IMR-90 (cell line): ENCODE measurements at regions not wholly inside any gene's neighbourhood (a gene's known extent, or its start where the extent isn't known, plus 50 kb on each side); places are given as distances from the start of the nearest gene placed in this dataset.

Experiments used
- ATAC-seq: fragments of 200-7000 bp; cut with Tn5 transposase; 2 replicates; pipeline ENCODE4 v1.9.1; 2020; ENCODE audit warnings: low read depth, mild to moderate bottlenecking, moderate library complexity
- BruUV-seq: library from RNA; stranded (reverse); fragments of 400-500 nt; replicated peaks from 2 replicates; lab custom pipeline; 2021; lab: Mats Ljungman, UMichigan
- CTCF ChIA-PET: fragments of 300-600 bp; formaldehyde crosslinking; extraction: SDS; loops from one replicate; lab custom pipeline; 2021; ENCODE audit warnings: antibody characterized with exemption; lab: Yijun Ruan, JAX
- POLR2A ChIA-PET: fragments of 300-600 bp; sonication (Branson Sonifier 250); formaldehyde crosslinking; loops from one replicate; lab custom pipeline; 2022; ENCODE audit warnings: antibody characterized with exemption; ENCODE audit not compliant: unreplicated experiment; lab: Charles Lee
- DNase-seq: peaks from one replicate; pipeline ENCODE4 v3.0.0; 2013
- H2AFZ ChIP-seq: replicated peaks from 2 replicates; pipeline ENCODE3; 2013; ENCODE audit warnings: low read length, mild to moderate bottlenecking; ENCODE audit not compliant: poor library complexity
- H2AK5ac ChIP-seq: 2 replicates; pipeline ENCODE4 v1.6.1; 2013; ENCODE audit warnings: low read depth, low read length, inconsistent platforms
- H2AK9ac ChIP-seq: replicated peaks from 2 replicates; pipeline ENCODE3; 2013; ENCODE audit warnings: mild to moderate bottlenecking, low read depth, low read length, moderate library complexity; ENCODE audit not compliant: poor library complexity
- H2BK120ac ChIP-seq: 2 replicates; pipeline ENCODE4 v1.6.1; 2013; ENCODE audit warnings: low read depth, low read length, inconsistent platforms
- H2BK15ac ChIP-seq: 3 replicates; pipeline ENCODE4 v1.6.1; 2013; ENCODE audit warnings: low read depth, low read length, inconsistent platforms
- H2BK20ac ChIP-seq: 2 replicates; pipeline ENCODE4 v1.6.1; 2013; ENCODE audit warnings: low read depth, mild to moderate bottlenecking, inconsistent platforms, low read length, moderate library complexity
- H2BK5ac ChIP-seq: 2 replicates; pipeline ENCODE4 v1.6.1; 2013; ENCODE audit warnings: mild to moderate bottlenecking, low read depth, low read length, inconsistent platforms; ENCODE audit not compliant: poor library complexity, severe bottlenecking
- H3K14ac ChIP-seq: replicated peaks from 2 replicates; pipeline ENCODE4 v1.6.1; 2013; ENCODE audit warnings: low read depth, low read length, inconsistent platforms
- H3K18ac ChIP-seq: 2 replicates; pipeline ENCODE4 v1.6.1; 2013; ENCODE audit warnings: low read depth, low read length, control low read depth
- H3K23ac ChIP-seq: 2 replicates; pipeline ENCODE4 v1.6.1; 2013; ENCODE audit warnings: low read depth, low read length, inconsistent platforms
- H3K27ac ChIP-seq: 2 replicates; pipeline ENCODE4 v1.5.1; 2013; ENCODE audit warnings: mild to moderate bottlenecking, control low read depth, low read length; ENCODE audit not compliant: insufficient read depth
- H3K27me3 ChIP-seq: 2 replicates; pipeline ENCODE4 v1.6.1; 2013; ENCODE audit warnings: low read length; ENCODE audit not compliant: control insufficient read depth, insufficient read depth
- H3K36me3 ChIP-seq: 2 replicates; pipeline ENCODE4 v1.6.1; 2013; ENCODE audit warnings: low read length, mixed read lengths; ENCODE audit not compliant: control insufficient read depth, insufficient read depth
- H3K4ac ChIP-seq: 2 replicates; pipeline ENCODE4 v1.6.1; 2013; ENCODE audit warnings: low read depth, low read length, inconsistent platforms
- H3K4me1 ChIP-seq: 2 replicates; pipeline ENCODE4 v1.6.1; 2013; ENCODE audit warnings: low read length, mixed read lengths; ENCODE audit not compliant: control insufficient read depth, insufficient read depth
- H3K4me2 ChIP-seq: 2 replicates; pipeline ENCODE4 v1.6.1; 2013; ENCODE audit warnings: low read depth, mild to moderate bottlenecking, control low read depth, low read length, moderate library complexity
- H3K4me3 ChIP-seq: 2 replicates; pipeline ENCODE4 v1.5.1; 2013; ENCODE audit warnings: low read depth, mild to moderate bottlenecking, control low read depth, low read length, moderate library complexity; ENCODE audit not compliant: insufficient read depth
- H3K56ac ChIP-seq: 2 replicates; pipeline ENCODE4 v1.6.1; 2013; ENCODE audit warnings: low read length, inconsistent platforms; ENCODE audit not compliant: insufficient read depth; ENCODE audit errors: extremely low read depth
- H3K79me1 ChIP-seq, 2 experiments: 2 replicates each; pipeline ENCODE4 v1.6.1; 2013; ENCODE audit warnings: low read length in 2 of 2, inconsistent platforms in 1 of 2, low read depth in 1 of 2
- H3K9ac ChIP-seq: 2 replicates; pipeline ENCODE4 v1.6.1; 2013; ENCODE audit warnings: low read depth, low read length, control low read depth
- H3K9me1 ChIP-seq: 2 replicates; pipeline ENCODE4 v1.6.1; 2013; ENCODE audit warnings: low read length, inconsistent platforms; ENCODE audit not compliant: insufficient read depth
- H3K9me3 ChIP-seq: 2 replicates; pipeline ENCODE4 v1.6.1; 2013; ENCODE audit warnings: low read length; ENCODE audit not compliant: control insufficient read depth, insufficient read depth
- H4K20me1 ChIP-seq: 2 replicates; pipeline ENCODE4 v1.6.1; 2013; ENCODE audit warnings: low read length, inconsistent platforms; ENCODE audit not compliant: insufficient read depth
- H4K5ac ChIP-seq: 2 replicates; pipeline ENCODE4 v1.6.1; 2013; ENCODE audit warnings: mild to moderate bottlenecking, low read depth, low read length, control low read depth
- H4K8ac ChIP-seq, 2 experiments: 2 replicates each; pipeline ENCODE4 v1.6.1; 2013; ENCODE audit warnings: low read depth in 2 of 2, low read length in 2 of 2, control low read depth in 1 of 2, inconsistent platforms in 1 of 2
- H4K91ac ChIP-seq: 2 replicates; pipeline ENCODE4 v1.6.1; 2013; ENCODE audit warnings: low read depth, low read length, inconsistent platforms; ENCODE audit not compliant: insufficient read depth
- BHLHE40 ChIP-seq: fragments of 150-350 bp; IDR thresholded peaks from 2 replicates; pipeline ENCODE4 v1.6.1; 2016; ENCODE audit warnings: mild to moderate bottlenecking, low read depth, low read length
- SMC3 ChIP-seq: fragments of 150-350 bp; IDR thresholded peaks from 2 replicates; pipeline ENCODE4 v1.6.1; 2016; ENCODE audit warnings: low read depth, mild to moderate bottlenecking, antibody characterized with exemption, low read length, moderate library complexity
- WGBS, 2 experiments: methylation state at CpG; one replicate each; pipeline versions ENCODE4 v1.1.5 to v1.1.7; 2013; ENCODE audit warnings: missing lambda C conversion rate in 2 of 2; ENCODE audit not compliant: insufficient read length in 1 of 2; ENCODE audit errors: extremely low coverage in 2 of 2; 5-methylcytosine and 5-hydroxymethylcytosine counted together
- dilution Hi-C: fragments of 300-500 bp; cut with HindIII; formaldehyde crosslinking; loops from one replicate; pipeline ENCODE4 v1.14.3; 2018; ENCODE audit warnings: low sequenced_read_pairs; ENCODE audit not compliant: unreplicated experiment
- in situ Hi-C: fragments of 300-500 bp; cut with MboI; formaldehyde crosslinking; loops from 3 replicates; pipeline ENCODE4 v1.14.3; 2019; ENCODE audit warnings: low sequenced_read_pairs, inconsistent platforms, mixed read lengths
- intact Hi-C: fragments of 100-400 bp; cut with micrococcal nuclease; formaldehyde crosslinking; loops from 2 replicates; pipeline ENCODE4 v1.10.0; 2022
- TF ChIP-seq, protein P1 (sequence below): conservative IDR thresholded peaks from 2 replicates; pipeline ENCODE4 v1.5.1; 2012; ENCODE audit warnings: mild to moderate bottlenecking, low read depth, low read length, improper control_type of control experiment
- TF ChIP-seq, protein P2 (sequence below): fragments of 150-350 bp; IDR thresholded peaks from 2 replicates; pipeline ENCODE4 v1.6.1; 2017; ENCODE audit warnings: mild to moderate bottlenecking, antibody characterized with exemption, low read length, low read depth

DNA sequence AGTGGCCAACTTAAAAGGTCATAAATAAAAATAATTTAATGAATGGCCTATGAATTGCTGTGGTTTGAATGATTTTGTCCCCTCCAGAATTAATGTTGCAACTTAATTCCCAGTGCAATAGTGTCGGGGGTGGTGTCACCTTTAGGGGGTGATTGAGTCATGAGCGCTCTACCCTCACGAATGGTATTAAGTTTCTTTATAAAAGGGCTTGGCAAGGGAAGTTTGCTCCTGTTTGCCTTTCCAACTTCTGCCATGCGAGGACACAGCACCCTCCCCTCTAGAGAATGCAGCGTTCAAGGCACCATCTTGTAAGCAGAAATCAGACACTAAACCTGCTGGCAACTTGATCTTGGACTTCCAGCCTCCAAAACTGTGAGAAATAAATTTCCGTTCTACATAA lies 253.3 kb downstream of the ATXN7L3B start:
- H4K5ac ChIP-seq: no peak overlapping the region
- no peak overlapping the region for H2AFZ ChIP-seq
- ATAC-seq: no peak
- no peak overlapping the region for H2BK5ac ChIP-seq
- no peak overlapping the region for H2AK5ac ChIP-seq
- no peaks in the 10 kb centered on the region for H3K9me1 ChIP-seq
- H3K36me3 ChIP-seq: no peaks in the 10 kb centered on the region
- no peaks in the 10 kb centered on the region for H3K4me1 ChIP-seq
- no peak overlapping the region for H3K18ac ChIP-seq
- H3K23ac ChIP-seq: no peak overlapping the region
- H2BK120ac ChIP-seq: no peak overlapping the region
- in situ Hi-C loops: no loop called here
- no peak overlapping the region for H3K27ac ChIP-seq
- dilution Hi-C loops: no loop called here
- H3K56ac ChIP-seq: no peak overlapping the region
- no peak overlapping the region for H3K4me3 ChIP-seq
- H3K9me3 ChIP-seq: no peaks in the 10 kb centered on the region
- H4K91ac ChIP-seq: no peak overlapping the region
- BruUV-seq: no TSS peak
- no peaks in the 10 kb centered on the region for H3K79me1 ChIP-seq
- H4K20me1 ChIP-seq: no peaks in the 10 kb centered on the region
- H3K4me2 ChIP-seq: no peak overlapping the region
- H2AK9ac ChIP-seq: no peak overlapping the region
- DNase-seq: no peak
- H2BK15ac ChIP-seq: no peak overlapping the region
- CTCF ChIA-PET: no interaction called here
- TF ChIP-seq, protein P1, sequence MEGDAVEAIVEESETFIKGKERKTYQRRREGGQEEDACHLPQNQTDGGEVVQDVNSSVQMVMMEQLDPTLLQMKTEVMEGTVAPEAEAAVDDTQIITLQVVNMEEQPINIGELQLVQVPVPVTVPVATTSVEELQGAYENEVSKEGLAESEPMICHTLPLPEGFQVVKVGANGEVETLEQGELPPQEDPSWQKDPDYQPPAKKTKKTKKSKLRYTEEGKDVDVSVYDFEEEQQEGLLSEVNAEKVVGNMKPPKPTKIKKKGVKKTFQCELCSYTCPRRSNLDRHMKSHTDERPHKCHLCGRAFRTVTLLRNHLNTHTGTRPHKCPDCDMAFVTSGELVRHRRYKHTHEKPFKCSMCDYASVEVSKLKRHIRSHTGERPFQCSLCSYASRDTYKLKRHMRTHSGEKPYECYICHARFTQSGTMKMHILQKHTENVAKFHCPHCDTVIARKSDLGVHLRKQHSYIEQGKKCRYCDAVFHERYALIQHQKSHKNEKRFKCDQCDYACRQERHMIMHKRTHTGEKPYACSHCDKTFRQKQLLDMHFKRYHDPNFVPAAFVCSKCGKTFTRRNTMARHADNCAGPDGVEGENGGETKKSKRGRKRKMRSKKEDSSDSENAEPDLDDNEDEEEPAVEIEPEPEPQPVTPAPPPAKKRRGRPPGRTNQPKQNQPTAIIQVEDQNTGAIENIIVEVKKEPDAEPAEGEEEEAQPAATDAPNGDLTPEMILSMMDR: no peak
- TF ChIP-seq, protein P2, sequence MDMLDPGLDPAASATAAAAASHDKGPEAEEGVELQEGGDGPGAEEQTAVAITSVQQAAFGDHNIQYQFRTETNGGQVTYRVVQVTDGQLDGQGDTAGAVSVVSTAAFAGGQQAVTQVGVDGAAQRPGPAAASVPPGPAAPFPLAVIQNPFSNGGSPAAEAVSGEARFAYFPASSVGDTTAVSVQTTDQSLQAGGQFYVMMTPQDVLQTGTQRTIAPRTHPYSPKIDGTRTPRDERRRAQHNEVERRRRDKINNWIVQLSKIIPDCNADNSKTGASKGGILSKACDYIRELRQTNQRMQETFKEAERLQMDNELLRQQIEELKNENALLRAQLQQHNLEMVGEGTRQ: no peak
- TF ChIP-seq BHLHE40: no peak
- TF ChIP-seq SMC3: no peak
- POLR2A ChIA-PET: no interaction called here
- H3K14ac ChIP-seq: no peak overlapping the region
- H3K9ac ChIP-seq: no peak overlapping the region
- intact Hi-C loops: no loop called here
- no CpG with 5 or more reads among the region's 6 CpGs for WGBS, 2 experiments
- no peak overlapping the region for H4K8ac ChIP-seq
- no peaks in the 10 kb centered on the region for H3K27me3 ChIP-seq
- no peak overlapping the region for H3K4ac ChIP-seq
- no peak overlapping the region for H2BK20ac ChIP-seq
